ENCODE measurements at regions not wholly inside any gene's neighbourhood (a gene's known extent, or its start where the extent isn't known, plus 50 kb on each side); places are given as distances from the start of the nearest gene placed in this dataset.

- H3K9ac ChIP-seq (replicated peaks in 1 of 4; ENCODE audit: extremely low read depth in 1 of 4, low read depth in 3 of 4, low read length in 3 of 4) = no peak overlapping the region
- H3K56ac ChIP-seq (replicated peaks; ENCODE audit: insufficient read length, low read depth, low read length) = no peak overlapping the region
- H3K14ac ChIP-seq (ENCODE audit: insufficient read length) = no peak overlapping the region
- 89% methylated on average over 3 of the region's 3 CpGs; no CpG with 5 or more reads in 1 of the 2 experiments for WGBS, 2 experiments (ENCODE audit: extremely low coverage in 1 of 2, insufficient coverage in 1 of 2, insufficient read length in 1 of 2, insufficient replicate concordance in 2 of 2, low coverage in 1 of 2, low lambda C conversion rate in 2 of 2, missing lambda C conversion rate in 1 of 2)
- no peak overlapping the region for H3K4me2 ChIP-seq (ENCODE audit: insufficient read depth in 1 of 2, low read depth in 2 of 2, low read length in 2 of 2)
- H3K4me3 ChIP-seq (ENCODE audit: extremely low read depth in 1 of 4, insufficient read depth in 2 of 4, low read depth in 3 of 4, low read length in 4 of 4) = no peak overlapping the region
- no peak overlapping the region for H3K23ac ChIP-seq (ENCODE audit: insufficient read length)
- no peak overlapping the region for H2BK12ac ChIP-seq (ENCODE audit: low read depth, low read length)
- H2AK5ac ChIP-seq (ENCODE audit: low read depth, low read length) = no peak overlapping the region
- H2BK15ac ChIP-seq (ENCODE audit: low read length) = no peak overlapping the region
- H3K4me1 ChIP-seq (replicated peaks in 1 of 4; ENCODE audit: control insufficient read depth in 3 of 4, insufficient read depth in 4 of 4, low read length in 3 of 4) = no peaks in the 10 kb centered on the region
- no peak overlapping the region for H4K5ac ChIP-seq (ENCODE audit: insufficient read length, low read depth, low read length)
- no peak overlapping the region for H3K27ac ChIP-seq (ENCODE audit: low read depth, low read length)
- no peaks in the 10 kb centered on the region for H3K27me3 ChIP-seq (replicated peaks in 1 of 4; ENCODE audit: control insufficient read depth in 3 of 4, extremely low read depth in 1 of 4, insufficient read depth in 3 of 4, low read length in 3 of 4)
- no peaks in the 10 kb centered on the region for H3K79me2 ChIP-seq (ENCODE audit: control insufficient read depth in 1 of 2, insufficient read depth in 2 of 2, low read length in 2 of 2)
- H2BK20ac ChIP-seq (ENCODE audit: low read length) = no peak overlapping the region
- no peaks in the 10 kb centered on the region for H4K20me1 ChIP-seq (replicated peaks in 1 of 2; ENCODE audit: control insufficient read depth in 1 of 2, insufficient read depth in 2 of 2, low read length in 2 of 2)
- no peaks in the 10 kb centered on the region for H3K79me1 ChIP-seq (ENCODE audit: low read depth, low read length)
- DNase-seq (ENCODE audit: low read depth in 1 of 2, low spot score in 2 of 2) = no peak
- no peaks in the 10 kb centered on the region for H3K36me3 ChIP-seq (ENCODE audit: control insufficient read depth in 2 of 4, insufficient read depth in 4 of 4, low read length in 3 of 4)
- no peak overlapping the region for H3K4ac ChIP-seq (replicated peaks; ENCODE audit: insufficient read length, low read depth, low read length)
- TF ChIP-seq POLR2A (IDR thresholded peaks at IDR 0.05; ENCODE audit: control extremely low read depth in 1 of 2, low read depth in 2 of 2, low read length in 2 of 2) (no peak), SIRT6 (IDR thresholded peaks at IDR 0.05; ENCODE audit: low read length) (no peak), MAX (IDR thresholded peaks at IDR 0.05) (no peak), RXRA (IDR thresholded peaks at IDR 0.05; ENCODE audit: insufficient read depth, low read depth, low read length) (no peak), RBBP5 (IDR thresholded peaks at IDR 0.05; ENCODE audit: borderline replicate concordance, low read depth, low read length) (no peak), EP300 (IDR thresholded peaks at IDR 0.05; ENCODE audit: borderline replicate concordance in 1 of 2, low read depth in 2 of 2, low read length in 2 of 2) (no peak), RAD21 (IDR thresholded peaks at IDR 0.05 in 1 of 2, conservative IDR thresholded peaks at IDR 0.05 in 1 of 2; ENCODE audit: low read depth in 2 of 2, low read length in 2 of 2) (no peak), BCL11A (IDR thresholded peaks at IDR 0.05; ENCODE audit: low read depth in 2 of 2, low read length in 2 of 2) (no peak), NRF1 (IDR thresholded peaks at IDR 0.05; ENCODE audit: low read depth, low read length) (no peak), USF2 (IDR thresholded peaks at IDR 0.05; ENCODE audit: low read length) (no peak), HDAC6 (IDR thresholded peaks at IDR 0.05; ENCODE audit: low read depth, low read length) (no peak)
- no peak overlapping the region for H2BK120ac ChIP-seq (replicated peaks; ENCODE audit: low read depth, low read length)
- POLR2A ChIA-PET (ENCODE audit: partially characterized antibody) = no interaction called here
- no peak overlapping the region for H4K91ac ChIP-seq (replicated peaks; ENCODE audit: insufficient read length, low read length)
- FAIRE-seq = no peak
- H2BK5ac ChIP-seq (ENCODE audit: low read depth, low read length) = no peak overlapping the region
- CTCF ChIA-PET (ENCODE audit: partially characterized antibody) = interaction anchor here (0.7 kb wide), 1 partner anchor 96 kb away, joined by 3 read pairs; no protein-coding TSS in a partner anchor
- peaks cover 0 to 6% of the 10 kb centered on the region in 2 experiments; a peak in 1 of 4 replicates for H3K9me3 ChIP-seq (ENCODE audit: insufficient read depth in 2 of 2, low read depth in 1 of 2, low read length in 1 of 2)
- H3K18ac ChIP-seq (ENCODE audit: extremely low read depth, low read length) = no peak overlapping the region
- H2AFZ ChIP-seq (ENCODE audit: low read length) = no peak overlapping the region
- H4K8ac ChIP-seq (ENCODE audit: extremely low read depth, insufficient read depth, low read length) = no peak overlapping the region
- no peaks in the 10 kb centered on the region for H3K23me2 ChIP-seq (ENCODE audit: low read depth, low read length)
Observed at GRCh38 chr4:174056959-174057358, 226.5 kb downstream of the FBXO8 start.
